HG02588 (cell line): ENCODE measurements at regions not wholly inside any gene's neighbourhood (a gene's known extent, or its start where the extent isn't known, plus 50 kb on each side); places are given as distances from the start of the nearest gene placed in this dataset.
"Not testable (repeated sequence)": the region's sequence is repeated elsewhere in the genome, so short reads cannot be mapped to it uniquely, and the experiment has no call there.

ENCODE experiments used
- ATAC-seq: cut with Tn5 transposase; IDR thresholded peaks from one replicate; pipeline ENCODE4 v1.9.1; 2021; ENCODE audit warnings: mild to moderate bottlenecking, moderate library complexity; ENCODE audit not compliant: unreplicated experiment

DNA sequence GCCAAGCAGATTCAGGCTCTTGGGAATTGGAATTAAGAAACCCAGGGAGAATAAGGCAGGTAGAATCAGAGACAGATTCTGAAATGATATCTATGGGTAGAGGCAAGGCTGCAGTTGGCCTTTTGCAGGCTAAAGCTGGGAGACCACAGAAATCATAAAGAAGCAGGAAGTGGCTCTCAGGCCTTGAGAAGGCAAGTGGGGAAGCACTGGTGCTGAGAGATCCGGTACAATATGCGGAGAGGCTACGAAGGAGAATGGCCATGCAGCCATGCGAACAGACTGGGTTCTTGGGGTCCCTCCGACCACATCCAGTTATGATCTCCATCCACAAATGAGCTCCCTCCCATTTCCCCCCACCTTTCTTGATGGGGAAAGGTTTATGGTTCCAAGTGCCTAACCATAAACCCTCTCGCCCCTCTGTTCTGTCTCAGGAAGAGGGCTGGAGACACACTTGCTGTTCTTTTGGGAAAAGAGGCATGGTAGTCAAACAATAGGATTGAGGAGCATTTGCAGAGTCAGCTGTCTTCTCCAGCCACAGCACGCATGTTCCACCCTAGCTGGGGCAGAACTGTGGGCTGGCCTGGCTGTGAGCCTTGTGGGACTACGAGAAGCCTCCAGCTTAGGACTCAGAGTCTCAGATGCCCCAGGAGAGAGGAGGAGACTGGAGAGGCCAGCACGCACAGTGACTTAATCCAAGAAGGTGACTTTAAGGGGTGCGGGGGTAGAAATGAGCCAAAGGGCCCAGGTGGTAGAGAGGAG lies 99.6 kb downstream of the RPLP1 start:
- ATAC-seq = no peak

DNA sequence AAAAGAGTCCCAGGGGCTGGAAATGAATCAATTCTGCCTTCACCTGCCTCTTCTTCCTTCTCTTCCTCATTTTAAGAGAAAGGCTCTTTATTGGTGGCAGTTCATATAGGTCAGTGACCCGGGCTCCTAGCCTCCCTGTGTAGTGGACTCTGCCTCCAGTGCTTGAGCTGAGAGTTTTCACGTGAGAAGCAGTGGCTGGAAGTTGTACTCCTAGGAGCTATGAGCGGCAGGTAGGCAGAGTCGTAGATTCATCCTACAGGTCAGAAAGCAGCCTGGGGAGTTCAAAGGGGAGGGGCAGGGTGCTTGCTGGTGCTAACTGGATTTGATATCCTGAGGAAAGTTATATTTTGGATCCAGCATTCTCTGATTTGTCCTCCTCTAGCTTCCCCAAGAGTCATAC lies 101.1 kb downstream of the RPLP1 start:
- ATAC-seq = no peak

DNA sequence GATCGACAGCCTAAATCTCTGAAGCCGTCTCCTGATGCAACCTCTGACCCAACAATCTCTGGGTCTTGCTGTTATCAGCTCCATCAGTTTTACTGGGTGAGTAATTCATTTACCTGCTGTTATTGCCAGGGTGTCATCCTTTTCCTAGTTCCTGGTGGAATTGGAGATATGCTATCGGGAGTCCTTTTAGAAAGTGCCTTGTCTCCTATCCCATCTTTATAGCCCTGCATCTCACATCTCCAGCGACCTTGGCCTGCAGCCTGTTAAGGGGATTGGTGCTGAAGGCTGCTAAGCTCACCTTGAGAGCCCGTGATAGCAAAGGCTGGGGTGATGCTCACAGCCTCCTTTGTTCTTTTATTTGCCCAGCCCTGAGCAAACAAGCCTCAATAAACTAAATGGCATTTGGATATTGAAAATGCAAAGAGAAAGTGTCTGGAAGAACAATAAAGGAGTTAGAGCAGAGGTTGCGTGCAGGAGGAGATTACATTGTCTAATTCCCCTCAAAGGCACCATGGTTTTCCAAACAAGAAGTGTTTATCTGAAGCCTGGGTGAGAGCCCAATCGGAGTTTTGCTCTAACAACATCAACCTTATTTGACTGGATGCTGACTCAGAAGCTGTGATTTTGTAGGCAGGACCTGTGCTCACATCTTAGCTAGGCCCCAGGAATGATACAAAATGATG lies 101.8 kb downstream of the RPLP1 start:
- ATAC-seq = no peak

DNA sequence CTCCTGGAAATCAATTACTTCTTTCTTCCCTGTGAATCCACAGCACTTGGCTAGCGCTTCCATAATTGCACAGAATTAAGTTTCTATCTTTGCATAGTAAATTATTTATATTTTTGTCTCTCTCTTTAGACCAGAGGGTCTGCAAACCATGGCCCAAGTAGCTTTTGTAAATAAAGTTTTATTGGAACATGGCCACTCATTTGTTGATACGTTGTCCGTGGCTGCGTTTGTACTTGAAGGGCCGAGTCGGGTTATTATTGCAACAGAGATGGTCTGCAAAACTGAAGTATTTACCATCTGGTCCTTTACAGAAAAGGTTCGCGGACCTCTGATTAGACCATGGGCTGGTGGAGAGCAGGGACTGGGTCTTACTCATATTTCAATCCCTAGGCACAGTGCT lies 102.5 kb downstream of the RPLP1 start:
- no peak for ATAC-seq

DNA sequence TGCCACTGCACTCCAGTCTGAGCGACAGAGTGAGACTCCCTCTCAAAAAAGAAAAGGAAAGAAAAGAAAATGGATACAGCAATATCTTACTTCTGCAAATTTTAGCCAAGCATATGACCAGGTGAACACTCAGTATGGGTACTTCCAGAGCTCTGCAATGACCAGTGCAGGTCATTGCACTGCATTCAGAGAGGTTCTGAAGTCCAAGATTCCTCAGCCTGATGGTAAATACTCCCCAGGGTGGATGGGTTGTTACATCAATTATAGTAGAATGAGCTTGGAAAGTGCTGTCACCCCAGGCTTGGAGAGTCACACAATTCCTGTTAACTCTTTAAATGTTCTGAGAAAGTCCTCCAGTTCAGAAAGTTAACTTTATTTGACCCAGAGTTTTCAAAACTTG lies 103.7 kb downstream of the RPLP1 start:
- no peak for ATAC-seq

DNA sequence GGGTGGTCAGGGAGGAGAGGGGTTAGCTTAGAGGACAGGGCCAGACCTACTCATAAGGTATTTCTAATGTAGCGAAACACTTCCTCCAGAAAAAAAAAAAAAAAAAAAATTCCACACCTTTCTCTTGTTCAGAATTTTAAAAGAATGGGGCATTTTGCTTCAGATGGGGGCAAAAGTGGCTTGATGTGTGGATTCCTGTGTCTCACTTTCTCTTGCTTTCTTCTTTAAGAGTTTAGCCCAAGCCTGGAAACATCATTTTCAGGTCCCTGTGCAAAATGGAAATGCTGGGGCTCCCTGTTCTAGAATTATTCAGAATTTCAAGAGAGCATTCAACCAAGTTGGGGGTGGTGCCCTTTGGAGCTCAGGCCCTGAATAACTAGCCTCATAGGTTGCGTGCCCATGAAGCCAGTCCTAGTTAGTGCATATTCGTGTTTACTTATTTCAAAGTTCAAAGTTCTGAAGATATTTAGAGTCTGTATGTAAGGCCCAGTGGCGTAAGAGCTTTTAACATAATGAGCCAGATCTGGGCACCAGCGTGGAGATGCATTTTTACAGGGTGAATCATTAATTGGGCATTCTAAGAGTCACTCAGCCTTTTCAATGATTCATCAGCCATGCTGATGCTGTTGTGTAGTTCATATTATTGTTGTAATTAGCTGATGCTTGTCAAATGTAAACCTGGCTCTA lies 104.5 kb downstream of the RPLP1 start:
- ATAC-seq = no peak

DNA sequence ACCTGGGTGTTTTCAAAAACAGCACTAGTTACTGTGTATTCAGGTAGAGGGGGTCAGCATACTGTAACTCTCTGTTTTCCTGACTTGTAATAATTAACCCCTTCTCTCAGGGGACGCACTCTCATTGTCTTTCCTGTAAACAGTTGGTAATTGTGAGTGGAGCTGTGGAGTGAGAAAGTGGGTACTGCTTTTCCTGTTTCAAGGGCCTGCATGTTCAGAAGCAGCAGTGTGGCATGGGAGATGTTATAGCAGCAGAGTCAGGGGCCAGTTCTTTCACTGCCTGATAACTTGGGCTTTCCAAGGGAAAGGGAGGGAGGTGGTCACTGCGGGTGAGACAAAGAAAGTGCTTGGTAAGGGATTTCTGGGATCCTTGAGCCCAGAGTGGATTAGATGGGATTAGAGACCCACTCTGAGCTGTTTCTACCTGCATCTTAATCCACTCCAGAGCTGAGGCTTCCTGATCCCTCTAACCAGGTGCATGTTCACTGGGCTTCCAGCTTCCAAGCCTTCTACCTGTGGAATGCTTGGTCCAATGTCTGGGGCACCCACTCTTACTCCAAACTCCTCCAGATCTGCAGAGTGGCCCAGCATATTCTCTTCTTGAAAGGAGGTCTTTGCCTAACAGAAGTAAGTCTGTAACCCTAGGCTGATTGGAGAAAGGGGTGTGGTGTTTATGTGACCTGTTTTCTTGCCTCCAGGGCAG lies 105.2 kb downstream of the RPLP1 start:
- ATAC-seq = no peak

DNA sequence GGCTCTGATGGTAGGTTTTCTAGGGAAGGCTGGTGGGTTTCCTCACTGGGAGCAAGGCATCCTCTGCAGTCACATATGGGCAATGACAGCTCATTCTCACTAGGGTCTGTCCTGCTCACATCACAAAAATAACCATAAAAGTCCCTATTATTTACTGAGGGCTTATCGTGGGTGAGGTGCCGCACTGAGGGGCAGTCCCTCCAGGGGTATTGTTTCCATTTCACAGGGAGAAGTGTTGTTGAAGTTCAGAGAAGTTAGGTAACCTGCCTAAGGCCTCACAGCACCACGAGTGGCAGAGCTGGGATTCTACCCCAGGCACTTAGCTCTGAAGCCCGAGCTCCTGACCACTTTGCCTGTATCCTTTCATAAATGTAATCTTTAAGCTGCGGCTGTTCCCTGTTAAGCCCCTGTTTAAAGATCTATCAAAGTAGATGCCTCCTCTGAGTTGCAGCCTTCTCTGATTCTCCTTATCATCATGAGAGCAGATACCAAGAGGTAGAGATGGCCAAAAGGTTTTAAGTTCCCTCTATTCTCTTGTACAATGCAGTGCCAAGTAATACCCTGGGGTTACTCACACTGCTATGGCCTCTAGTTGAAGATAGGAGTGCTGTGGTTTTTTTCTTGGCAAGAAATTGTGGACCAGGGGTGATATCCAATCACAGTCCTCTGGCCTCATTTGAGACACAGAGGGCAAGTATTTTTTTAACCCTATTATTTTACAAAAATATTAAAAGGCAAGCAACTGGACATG lies 107.0 kb downstream of the RPLP1 start:
- no peak for ATAC-seq

DNA sequence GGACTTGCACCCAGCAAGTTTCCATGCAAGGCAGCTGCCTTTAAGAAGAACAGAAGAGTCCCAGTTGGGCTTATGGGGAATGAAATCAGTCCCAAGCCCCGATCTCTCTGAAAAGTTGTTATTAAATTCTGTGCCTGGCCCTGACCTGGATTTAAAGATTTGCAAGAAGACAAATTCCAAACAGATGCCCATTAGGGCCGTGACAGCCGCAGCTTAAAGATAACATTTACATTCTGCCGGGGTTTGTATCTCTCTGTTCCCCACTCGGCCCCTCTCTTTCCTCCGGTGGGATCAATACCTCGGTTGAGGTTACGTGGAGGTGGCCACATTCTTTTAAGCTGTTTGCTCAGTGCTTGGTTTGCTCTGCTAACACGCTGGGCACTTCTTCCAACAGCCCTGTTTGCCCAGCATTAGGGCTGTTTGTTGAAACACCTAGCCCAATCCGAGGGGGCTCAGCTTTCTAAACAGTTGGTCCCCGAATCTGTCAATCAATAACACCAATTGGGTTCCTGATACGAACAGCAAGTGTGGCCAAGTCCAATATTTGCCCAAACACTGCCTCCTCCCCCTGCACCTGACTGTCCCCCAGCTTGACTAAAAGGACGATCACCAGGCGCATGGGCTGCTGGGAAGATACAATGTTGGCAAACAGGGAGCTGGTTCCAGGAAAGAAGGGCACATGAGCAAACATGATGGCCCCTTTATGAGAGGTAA lies 108.6 kb downstream of the RPLP1 start:
- ATAC-seq = no peak

DNA sequence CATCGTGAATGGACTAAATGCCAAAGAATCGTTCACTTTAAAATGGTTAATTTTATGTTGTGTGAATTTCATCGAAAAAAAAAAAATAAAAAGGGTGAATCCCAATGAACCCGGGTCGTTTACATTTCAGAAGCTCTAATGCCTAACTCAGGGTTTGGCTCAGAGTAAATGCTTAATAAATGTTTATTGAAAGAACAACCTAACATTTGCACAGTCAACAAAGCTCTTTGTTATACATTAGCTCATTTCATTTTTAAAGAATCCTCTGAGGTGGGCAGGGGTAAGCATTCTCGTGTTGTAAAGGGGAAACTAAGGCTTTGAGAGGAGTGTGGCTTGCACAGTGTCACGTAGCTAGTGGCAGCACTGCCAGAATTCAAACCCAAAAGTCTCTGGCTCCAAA lies 109.5 kb downstream of the RPLP1 start:
- ATAC-seq = no peak

DNA sequence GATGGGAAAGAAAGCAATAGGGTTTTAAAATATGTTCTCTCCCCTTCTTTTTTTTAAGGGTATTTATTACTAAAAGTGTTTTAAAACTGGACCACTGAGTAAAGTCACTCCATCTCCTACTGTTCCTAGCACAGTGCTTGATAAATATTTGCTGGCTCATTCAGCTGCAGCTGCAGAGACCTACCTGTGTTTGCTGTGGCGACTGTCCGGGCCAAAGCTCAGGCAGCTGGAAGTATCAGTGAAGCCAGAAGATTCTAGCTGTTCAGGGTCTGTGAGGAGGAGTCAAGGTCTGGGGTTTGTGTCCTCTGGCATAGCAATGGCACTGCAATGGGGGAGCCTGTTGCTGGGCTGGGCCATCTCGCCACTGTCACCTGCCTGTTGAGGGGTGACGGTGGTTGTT lies 109.9 kb downstream of the RPLP1 start:
- ATAC-seq = no peak

DNA sequence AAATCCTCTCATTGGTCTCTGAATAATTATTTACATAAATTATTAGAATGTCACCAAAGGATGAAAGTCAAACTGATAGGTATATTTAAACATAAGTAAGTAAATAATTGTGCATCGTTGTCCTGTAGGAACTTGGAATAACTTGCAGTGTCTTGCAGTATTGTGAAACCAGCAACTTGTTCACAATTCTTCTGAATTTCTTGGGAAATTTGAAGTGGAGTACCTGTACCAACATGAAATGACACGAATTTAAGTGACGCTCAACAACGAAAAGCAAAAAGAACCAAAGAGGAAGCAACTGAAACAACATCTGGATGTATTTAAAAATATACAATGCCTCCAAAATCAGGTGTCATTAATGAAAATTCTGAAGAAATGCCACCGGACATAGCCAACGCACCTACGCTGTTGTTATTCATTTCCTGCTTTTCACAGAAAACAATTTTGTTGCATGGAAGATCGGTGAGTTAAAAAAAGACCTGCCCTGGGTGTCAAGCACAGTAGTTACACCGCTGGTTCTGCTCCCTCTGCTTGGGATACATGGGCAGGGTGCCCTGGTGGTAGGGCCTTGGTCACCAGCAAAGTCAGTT lies 112.5 kb downstream of the RPLP1 start:
- no peak for ATAC-seq

DNA sequence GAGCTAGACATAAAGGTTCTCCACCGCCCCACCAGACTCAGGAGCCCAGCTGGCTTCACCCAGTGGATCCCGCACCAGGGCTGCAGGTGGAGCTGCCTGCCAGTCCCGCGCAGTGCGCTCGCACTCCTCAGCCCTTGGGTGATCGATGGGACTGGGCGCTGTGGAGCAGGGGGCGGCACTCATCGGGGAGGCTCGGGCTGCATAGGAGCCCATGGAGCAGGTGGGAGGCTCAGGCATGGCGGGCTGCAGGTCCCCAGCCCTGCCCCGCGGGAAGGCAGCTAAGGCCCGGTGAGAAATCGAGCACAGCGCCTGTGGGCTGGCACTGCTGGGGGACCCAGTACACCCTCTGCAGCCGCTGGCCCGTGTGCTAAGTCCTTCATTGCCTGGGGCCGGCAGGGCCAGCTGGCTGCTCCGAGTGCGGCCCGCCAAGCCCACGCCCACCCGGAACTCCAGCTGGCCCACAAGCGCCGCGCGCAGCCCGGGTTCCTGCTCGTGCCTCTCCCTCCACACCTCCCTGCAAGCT lies 114.7 kb downstream of the RPLP1 start:
- ATAC-seq = not testable (repeated sequence)

DNA sequence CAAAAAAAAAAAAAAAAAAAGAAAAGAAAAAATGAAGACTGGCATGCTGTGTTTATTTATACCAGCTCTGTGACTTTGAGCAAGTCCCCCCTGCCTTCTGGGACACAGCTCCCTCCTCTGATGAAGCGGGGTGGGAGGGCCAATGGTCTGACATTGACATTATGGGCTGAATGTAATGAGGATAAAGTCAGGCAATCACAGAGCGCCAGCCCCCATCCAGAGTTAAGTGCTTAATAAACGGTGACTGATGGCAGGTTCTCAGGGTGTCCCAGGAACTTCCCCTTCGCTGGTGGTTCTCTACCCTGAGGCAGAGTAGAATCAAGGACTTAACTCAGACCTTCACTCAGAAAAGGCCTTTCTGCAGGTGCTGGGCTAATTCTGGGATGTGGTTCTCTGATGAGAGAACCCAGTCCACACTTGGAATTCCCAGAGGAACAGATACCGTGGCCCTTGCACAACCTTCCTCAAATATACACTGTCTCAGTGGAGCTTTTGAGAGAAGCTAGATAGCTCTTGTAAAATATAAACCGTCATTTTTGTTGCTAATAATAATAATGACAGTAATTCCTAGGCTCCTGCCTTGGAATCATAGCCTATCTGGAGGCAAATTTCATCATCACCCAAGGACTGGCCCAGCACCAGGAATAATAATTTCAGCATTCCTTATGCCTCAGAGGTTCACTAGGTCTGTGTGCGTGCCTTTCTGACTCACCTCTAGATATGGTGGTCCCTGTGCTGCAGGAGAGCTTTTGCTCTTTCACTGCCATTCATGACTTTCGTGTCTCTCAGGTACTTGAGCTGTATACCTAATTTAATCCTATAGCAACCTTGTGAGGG lies 115.8 kb downstream of the RPLP1 start:
- no peak for ATAC-seq

DNA sequence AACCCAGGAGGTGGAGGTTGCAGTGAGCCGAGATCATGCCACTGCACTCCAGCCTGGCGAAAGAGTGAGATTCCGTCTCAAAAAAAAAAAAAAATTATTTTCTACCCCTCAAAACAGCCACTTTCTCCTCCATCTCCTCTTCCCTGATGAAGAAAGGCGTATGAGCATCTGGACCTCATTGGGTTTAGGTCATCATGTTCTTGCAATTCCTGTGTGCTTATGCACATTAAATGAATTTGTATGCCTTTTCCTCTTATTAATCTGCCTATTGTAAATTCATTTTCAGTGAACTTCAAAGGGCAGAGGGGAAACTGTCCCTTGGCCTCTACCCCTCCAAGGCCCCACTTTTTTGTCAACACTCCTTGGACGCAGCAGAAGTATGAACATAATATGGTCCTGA lies 117.8 kb downstream of the RPLP1 start:
- no peak for ATAC-seq

DNA sequence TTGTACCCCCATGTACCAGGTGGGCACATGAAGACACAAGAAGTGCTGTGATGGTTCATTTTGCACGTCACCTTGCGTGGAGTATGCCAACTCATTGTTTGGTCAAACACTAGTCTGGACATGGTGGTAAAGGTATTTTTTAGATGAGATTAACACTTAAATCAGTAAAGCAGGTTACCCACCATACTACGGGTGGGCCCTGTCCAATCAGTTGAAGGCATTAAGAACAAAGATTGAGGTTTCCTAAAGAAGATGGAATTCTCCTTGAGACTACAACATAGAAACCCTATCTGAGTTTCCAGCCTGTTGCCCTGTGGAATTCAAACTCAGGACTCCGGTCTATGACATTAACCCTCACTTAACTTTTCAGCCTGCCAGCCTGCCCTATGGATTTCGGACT lies 118.4 kb downstream of the RPLP1 start:
- no peak for ATAC-seq

DNA sequence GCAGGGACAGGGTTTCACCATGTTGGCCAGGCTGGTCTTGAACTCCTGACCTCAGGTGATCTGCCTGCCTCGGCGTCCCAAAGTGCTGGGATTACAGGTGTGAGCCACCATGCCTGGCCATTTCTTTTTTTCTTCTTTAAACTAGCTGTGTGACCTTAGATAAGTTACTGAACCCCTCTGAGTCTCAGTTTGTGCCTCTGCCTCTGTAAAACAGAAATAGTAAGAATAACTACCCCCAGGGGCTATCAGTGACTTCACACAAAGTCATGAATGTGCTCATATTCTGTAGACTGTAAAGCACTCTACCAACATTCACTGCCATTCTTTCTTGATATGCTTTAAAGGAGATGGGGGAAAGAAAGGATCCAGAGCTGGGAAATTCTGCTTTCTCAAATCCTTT lies 120.7 kb downstream of the RPLP1 start:
- not testable (repeated sequence) for ATAC-seq

DNA sequence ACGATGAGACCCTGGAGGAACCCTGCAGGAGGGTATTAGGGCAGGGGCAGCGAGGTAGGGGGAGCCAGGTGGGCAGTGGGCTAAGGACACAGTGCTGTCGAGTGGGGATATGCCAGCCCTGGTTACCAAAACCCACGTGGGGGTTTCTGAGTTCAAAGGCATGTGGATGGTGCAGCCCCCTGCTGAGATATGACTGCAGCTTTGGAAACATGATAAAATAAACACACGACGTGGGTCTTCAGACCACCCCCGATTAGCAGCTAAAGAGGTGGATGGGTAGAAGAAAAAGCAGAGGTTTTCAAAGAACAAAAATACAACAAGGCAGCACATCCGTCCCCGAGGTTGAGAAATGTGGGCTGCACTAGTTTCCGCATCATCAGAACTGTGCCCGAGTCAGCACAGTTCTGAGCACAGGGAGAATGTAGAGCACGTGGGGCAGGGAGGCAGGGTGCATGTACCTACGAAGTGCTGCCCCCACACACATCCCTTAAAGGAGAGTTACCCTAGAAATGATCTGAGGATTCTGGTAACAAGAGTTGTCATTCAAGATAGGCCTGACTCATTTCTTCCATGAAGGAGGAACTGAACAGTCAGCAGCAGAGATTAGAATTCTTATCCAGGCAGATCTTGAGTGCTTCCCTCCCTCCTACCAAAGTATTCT lies 121.3 kb downstream of the RPLP1 start:
- no peak for ATAC-seq
